A673 (cell line): ENCODE measurements at regions not wholly inside any gene's neighbourhood (a gene's known extent, or its start where the extent isn't known, plus 50 kb on each side); places are given as distances from the start of the nearest gene placed in this dataset.

Experiments
- CTCF ChIP-seq: fragments of 300-800, 200-600 bp; sonication (generic); conservative IDR thresholded peaks from 2 replicates; pipeline ENCODE4 v1.5.1; 2017; ENCODE audit warnings: low read depth, mild to moderate bottlenecking, antibody characterized with exemption, low read length, moderate library complexity, mixed read lengths
- EZH2 ChIP-seq: fragments of 200-600 bp; sonication (generic); IDR thresholded peaks from 2 replicates; pipeline ENCODE4 v1.6.1; 2017; ENCODE audit warnings: borderline replicate concordance, low read depth, mild to moderate bottlenecking, mixed read lengths, antibody characterized with exemption, low read length; ENCODE audit not compliant: poor library complexity, severe bottlenecking

GRCh38 chr13:34179481-34179880, 361.5 kb downstream of the RFC3 start:
- TF ChIP-seq CTCF (no peak), EZH2 (no peak)
